IPS DF 6.9 (cell line): ENCODE measurements at regions not wholly inside any gene's neighbourhood (a gene's known extent, or its start where the extent isn't known, plus 50 kb on each side); places are given as distances from the start of the nearest gene placed in this dataset.
A peak's percentile ranks its signal among the peaks of the same experiment; 100 is the strongest.
"Not testable (repeated sequence)": the region's sequence is repeated elsewhere in the genome, so short reads cannot be mapped to it uniquely, and the experiment has no call there.

Experiments used
- DNase-seq: peaks from one replicate; pipeline ENCODE4 v3.0.0-alpha.2; 2013; ENCODE audit warnings: low read depth, low spot score
- H3K27ac ChIP-seq: one replicate; pipeline ENCODE4 v1.5.1; 2013; ENCODE audit warnings: low read length, control low read depth
- H3K27me3 ChIP-seq: 2 replicates; pipeline ENCODE4 v1.6.1; 2013; ENCODE audit warnings: mild to moderate bottlenecking, low read length; ENCODE audit not compliant: control insufficient read depth, insufficient read depth
- H3K36me3 ChIP-seq: 2 replicates; pipeline ENCODE4 v1.6.1; 2013; ENCODE audit warnings: low read length; ENCODE audit not compliant: control insufficient read depth, insufficient read depth
- H3K4me1 ChIP-seq: 2 replicates; pipeline ENCODE4 v1.6.1; 2013; ENCODE audit warnings: low read length; ENCODE audit not compliant: control insufficient read depth, insufficient read depth
- H3K4me3 ChIP-seq: 2 replicates; pipeline ENCODE4 v1.5.1; 2013; ENCODE audit warnings: mild to moderate bottlenecking, low read length
- H3K9me3 ChIP-seq: 2 replicates; pipeline ENCODE4 v1.6.1; 2013; ENCODE audit warnings: low read length, inconsistent platforms; ENCODE audit not compliant: control insufficient read depth, insufficient read depth
- WGBS: extraction: QIAGEN DNeasy Blood & Tissue Kit; methylation state at CpG from one replicate; pipeline ENCODE4 v1.1.7; 2013; ENCODE audit warnings: mixed read lengths, missing lambda C conversion rate; ENCODE audit not compliant: insufficient read length, insufficient coverage; 5-methylcytosine and 5-hydroxymethylcytosine counted together

DNA sequence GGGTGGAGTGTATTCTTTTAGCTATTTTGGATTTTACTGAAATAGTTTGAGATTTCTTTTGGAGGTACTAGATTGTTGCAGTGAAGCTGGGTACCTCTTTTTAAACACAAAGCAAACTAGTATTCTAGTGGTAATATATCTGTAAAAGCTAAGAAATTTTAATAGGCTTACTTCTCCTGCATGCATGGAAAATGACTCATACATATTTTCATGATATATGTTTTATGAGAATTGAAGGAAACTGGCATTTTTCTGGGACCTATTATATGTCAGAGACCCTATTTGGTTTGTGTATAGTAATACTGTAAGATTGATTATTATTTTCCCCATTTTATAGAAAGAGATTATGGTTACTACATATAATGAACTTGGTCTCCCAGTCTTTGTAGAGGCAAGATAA, 851.0 kb downstream of the DIPK2A start:
- Histone ChIP-seq H3K4me3 (no peak overlapping the region), H3K27ac (no peak overlapping the region), H3K27me3 (no peaks in the 10 kb centered on the region), H3K9me3 (no peaks in the 10 kb centered on the region), H3K4me1 (no peaks in the 10 kb centered on the region), H3K36me3 (no peaks in the 10 kb centered on the region)
- DNase-seq = no peak

DNA sequence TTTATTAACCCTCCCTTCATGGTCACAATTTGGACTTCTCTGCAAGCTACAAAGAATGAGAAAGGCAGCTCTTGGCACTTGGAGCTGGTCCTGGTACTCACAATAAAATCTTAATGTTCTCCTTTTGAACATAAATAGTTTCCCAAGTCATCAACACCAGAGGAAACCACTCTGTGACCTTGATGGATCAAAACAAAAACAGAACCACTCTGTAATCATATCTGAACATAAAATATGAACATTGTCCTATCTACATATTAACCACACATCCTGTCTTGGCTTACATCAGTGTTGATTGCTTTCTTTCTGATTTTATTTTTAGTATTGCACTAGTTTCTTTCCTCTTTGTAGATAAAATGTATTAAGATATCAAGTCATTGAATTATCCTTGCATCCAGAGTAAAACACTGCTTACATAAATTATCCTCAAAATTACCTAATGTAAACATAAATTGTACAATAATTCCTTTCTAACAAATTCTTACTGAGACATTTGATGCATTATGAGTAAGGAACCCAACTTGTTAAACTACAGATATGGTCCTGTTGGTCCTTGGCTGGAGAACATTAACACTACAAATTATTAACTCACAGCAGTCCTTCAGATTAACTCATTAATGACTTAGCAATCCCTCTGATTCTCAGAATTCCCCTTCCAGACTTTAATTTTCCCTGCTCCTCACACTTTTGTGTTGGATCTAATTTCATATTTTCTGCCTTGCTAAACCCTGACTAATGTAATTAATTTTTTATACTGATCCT, 860.5 kb downstream of the DIPK2A start:
- H3K9me3 ChIP-seq = no peaks in the 10 kb centered on the region
- no peak for DNase-seq

DNA sequence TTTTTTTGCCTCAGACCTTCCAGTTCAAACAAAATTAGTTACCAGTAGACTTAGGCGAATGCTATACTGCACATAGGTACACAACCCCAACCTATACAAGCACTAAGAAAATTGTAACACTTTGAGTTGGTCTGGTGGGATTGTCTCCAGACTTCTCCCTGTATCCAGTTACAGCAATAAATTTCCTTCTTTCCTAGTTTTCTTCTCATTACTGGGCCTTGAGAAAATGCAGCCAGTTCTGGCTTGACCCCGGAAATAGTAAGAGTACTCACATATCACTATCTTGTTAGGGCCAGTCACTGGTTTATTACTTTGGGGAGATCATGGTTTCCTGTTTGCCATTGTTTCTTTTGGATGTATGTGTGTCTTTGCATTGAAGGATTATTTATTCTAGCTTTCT, 868.4 kb downstream of the DIPK2A start:
- Histone ChIP-seq H3K4me3 (no peak overlapping the region), H3K4me1 (no peaks in the 10 kb centered on the region), H3K36me3 (no peaks in the 10 kb centered on the region), H3K27ac (no peak overlapping the region), H3K27me3 (no peaks in the 10 kb centered on the region), H3K9me3 (no peaks in the 10 kb centered on the region)
- WGBS = no CpG with 5 or more reads among the region's 2 CpGs
- DNase-seq = no peak

More for the DNA sequence above, 860.5 kb downstream of the DIPK2A start:
- no peaks in the 10 kb centered on the region for H3K36me3 ChIP-seq
- no peaks in the 10 kb centered on the region for H3K4me1 ChIP-seq
- no peaks in the 10 kb centered on the region for H3K27me3 ChIP-seq
- H3K27ac ChIP-seq = no peak overlapping the region
- H3K4me3 ChIP-seq = no peak overlapping the region

DNA sequence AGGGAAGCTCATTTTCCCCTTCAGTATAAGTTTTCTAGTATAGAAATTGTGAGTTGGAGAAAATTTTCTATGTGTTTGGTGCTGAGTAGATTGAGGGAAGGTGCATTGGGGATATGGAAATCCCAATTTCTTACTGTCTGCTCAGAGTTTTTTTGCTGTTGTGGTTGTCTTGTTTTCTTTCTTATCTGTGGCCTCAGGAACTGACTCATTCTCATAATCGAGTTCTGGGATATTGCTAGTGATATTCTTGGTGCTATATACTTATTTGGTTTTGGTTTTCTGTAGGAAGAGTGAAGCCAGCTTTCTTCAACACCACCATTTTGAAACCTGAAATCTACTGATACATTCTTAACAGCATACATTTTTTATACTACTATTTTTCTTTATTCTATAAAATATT, 869.2 kb downstream of the DIPK2A start:
- WGBS = no CpG with 5 or more reads among the region's 1 CpG
- Histone ChIP-seq H3K4me3 (no peak overlapping the region), H3K36me3 (no peaks in the 10 kb centered on the region), H3K27me3 (no peaks in the 10 kb centered on the region), H3K9me3 (no peaks in the 10 kb centered on the region), H3K27ac (no peak overlapping the region), H3K4me1 (no peaks in the 10 kb centered on the region)
- DNase-seq = no peak

DNA sequence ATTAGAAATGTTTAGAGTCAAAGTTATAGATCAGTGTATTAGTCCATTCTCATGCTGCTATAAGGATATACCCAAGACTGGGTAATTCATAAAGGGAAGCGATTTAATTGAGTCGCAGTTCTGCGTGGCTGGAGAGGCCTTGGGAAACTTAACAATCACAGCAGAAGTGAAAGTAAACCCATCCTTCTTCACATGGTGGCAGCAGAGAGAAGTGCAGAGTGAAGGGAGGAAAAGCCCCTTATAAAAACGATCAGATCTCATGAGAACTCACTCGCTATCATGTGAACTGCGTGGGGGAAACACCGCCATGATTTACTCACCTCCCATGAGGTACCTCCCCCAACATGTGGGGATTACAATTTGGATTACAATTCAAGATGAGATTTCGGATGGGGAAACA, 871.5 kb downstream of the DIPK2A start:
- Histone ChIP-seq H3K4me1 (no peaks in the 10 kb centered on the region), H3K27me3 (no peaks in the 10 kb centered on the region), H3K4me3 (no peak overlapping the region), H3K36me3 (no peaks in the 10 kb centered on the region), H3K27ac (no peak overlapping the region), H3K9me3 (no peaks in the 10 kb centered on the region)
- no CpG with 5 or more reads among the region's 8 CpGs for WGBS
- no peak for DNase-seq

DNA sequence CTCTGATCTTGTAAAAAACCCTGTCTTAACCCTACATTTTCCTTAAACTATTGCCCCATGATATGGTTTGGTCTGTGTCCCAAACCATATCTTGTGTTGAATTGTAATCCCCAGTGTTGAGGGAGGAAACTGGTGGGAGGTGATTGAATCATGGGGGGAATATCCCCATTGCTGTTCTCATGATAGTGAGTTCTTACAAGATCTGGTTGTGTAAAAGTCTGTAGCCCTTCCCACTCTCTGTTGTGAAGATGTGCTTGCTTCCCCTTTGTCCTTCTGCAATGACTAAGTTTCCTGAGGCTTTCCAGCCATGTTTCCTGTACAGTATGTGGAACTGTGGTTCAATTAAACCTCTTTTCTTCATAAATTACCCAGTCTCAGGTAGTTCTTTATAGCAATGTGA, 881.4 kb downstream of the DIPK2A start:
- no peaks in the 10 kb centered on the region for H3K4me1 ChIP-seq
- no peaks in the 10 kb centered on the region for H3K9me3 ChIP-seq
- no peak overlapping the region for H3K4me3 ChIP-seq
- no peak overlapping the region for H3K27ac ChIP-seq
- no peak for DNase-seq
- no peaks in the 10 kb centered on the region for H3K36me3 ChIP-seq
- no peaks in the 10 kb centered on the region for H3K27me3 ChIP-seq

DNA sequence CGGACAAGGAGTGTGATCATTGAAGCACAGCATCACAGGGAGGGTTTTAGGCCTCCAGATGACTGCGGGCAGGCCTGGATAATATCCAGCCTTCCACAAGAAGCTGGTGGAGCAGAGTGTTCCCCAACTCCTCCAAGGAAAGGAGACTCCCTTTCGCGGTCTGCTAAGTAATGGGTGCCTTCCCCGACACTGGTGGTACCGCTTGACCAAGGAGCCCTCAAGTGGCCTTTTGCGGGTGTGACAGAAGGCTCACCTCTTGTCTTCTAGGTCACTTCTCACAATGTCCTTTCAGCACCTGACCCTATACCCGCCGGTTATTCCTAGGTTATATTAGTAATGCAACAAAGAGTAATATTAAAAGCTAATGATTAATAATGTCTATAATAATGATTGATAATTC, 882.4 kb downstream of the DIPK2A start:
- not testable (repeated sequence) for H3K4me3 ChIP-seq, H3K36me3 ChIP-seq, DNase-seq, H3K4me1 ChIP-seq, H3K9me3 ChIP-seq, H3K27me3 ChIP-seq, H3K27ac ChIP-seq
- no CpG with 5 or more reads among the region's 9 CpGs for WGBS

DNA sequence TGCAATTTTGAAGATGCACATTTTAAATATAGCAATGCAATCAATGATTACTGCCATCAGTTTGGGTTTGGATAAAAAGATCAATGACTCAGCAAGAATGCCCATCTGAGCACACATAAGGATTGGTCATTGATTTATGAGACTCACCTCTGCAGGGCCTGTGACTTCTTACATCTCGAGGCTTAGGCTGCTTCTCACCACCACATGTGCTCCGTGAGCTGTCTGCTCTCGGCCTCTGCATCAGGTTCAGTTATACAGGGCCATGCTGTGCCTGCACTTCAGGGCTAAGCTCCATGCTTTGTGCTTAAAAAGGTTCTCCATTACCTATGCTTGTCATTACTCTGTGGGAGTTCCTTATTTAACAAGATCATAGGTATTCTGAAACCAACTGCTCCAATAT, 887.5 kb downstream of the DIPK2A start:
- Histone ChIP-seq H3K4me3 (no peak overlapping the region), H3K27ac (no peak overlapping the region), H3K9me3 (no peaks in the 10 kb centered on the region), H3K27me3 (no peaks in the 10 kb centered on the region), H3K36me3 (no peaks in the 10 kb centered on the region), H3K4me1 (peaks cover 2% of the 10 kb centered on the region; the same call in 1 of the 2 replicates)
- no CpG with 5 or more reads among the region's 3 CpGs for WGBS
- DNase-seq = peak; percentile 9

DNA sequence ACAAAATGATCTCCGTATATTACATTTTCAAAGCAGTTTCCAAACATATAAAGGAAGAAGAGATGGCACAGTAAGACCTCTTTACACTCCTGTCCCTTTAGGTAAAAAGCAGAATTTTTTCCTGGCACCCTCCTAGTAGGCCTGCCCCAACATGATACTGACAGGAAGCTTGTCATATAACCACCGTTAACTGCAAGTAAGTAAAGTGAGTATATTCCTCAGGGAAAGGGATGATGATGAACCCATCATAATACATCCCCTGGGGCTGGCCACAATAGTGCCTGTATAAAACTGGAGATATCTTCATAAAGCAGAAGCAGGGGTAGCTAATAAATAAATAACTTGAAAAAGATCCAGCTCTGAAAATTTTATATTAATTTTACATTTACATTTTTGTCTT, 893.0 kb downstream of the DIPK2A start:
- DNase-seq = no peak
- no peak overlapping the region for H3K27ac ChIP-seq
- 0 out of 2 replicates have a peak, but pooled peaks cover 1% of the 10 kb centered on the region for H3K4me1 ChIP-seq
- no peaks in the 10 kb centered on the region for H3K9me3 ChIP-seq
- H3K4me3 ChIP-seq = no peak overlapping the region
- H3K27me3 ChIP-seq = no peaks in the 10 kb centered on the region
- WGBS = no CpG with 5 or more reads among the region's 2 CpGs
- H3K36me3 ChIP-seq = no peaks in the 10 kb centered on the region

DNA sequence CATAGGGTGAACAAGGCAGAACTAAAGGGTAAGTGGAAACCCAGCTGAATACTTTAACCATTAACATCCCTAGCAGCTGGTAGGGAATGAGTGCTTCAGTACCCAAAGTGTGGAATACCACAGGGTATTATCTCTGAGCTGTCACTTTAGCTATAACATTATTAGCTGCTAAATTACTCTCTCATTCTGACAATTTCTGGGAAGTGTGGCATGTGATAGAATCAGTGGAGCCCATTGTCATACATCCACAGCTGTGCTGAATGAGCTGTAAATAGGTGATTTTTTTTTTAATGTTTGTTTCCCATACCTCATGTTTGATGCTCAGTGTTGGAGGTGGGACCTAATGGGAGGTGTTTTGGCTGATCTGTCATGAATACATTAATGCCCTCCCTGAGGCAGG, 894.3 kb downstream of the DIPK2A start:
- Histone ChIP-seq H3K27ac (no peak overlapping the region), H3K4me1 (0 out of 2 replicates have a peak, but pooled peaks cover 1% of the 10 kb centered on the region), H3K4me3 (no peak overlapping the region), H3K9me3 (no peaks in the 10 kb centered on the region), H3K36me3 (no peaks in the 10 kb centered on the region), H3K27me3 (no peaks in the 10 kb centered on the region)
- DNase-seq = no peak

DNA sequence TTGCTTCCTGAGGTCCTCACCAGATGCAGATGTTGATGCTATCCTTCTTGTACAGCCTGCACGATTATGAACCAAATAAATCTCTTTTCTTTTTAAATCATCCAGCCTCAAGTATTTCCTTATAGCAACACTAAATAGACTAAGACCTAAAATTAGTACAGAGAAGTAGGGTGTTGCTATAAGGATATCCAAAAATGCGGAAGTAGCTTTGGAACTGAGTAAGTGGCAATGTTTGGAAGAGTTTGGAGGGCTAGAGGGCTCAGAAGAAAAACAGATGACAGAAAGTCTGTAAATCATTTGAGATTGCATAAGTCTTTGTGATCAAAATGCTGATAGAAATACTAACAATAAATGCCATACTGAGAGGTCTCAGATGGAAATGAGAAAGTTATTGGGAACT, 894.9 kb downstream of the DIPK2A start:
- Histone ChIP-seq H3K36me3 (no peaks in the 10 kb centered on the region), H3K4me3 (no peak overlapping the region), H3K27me3 (no peaks in the 10 kb centered on the region), H3K4me1 (0 out of 2 replicates have a peak, but pooled peaks cover 1% of the 10 kb centered on the region), H3K9me3 (no peaks in the 10 kb centered on the region), H3K27ac (no peak overlapping the region)
- no peak for DNase-seq
- no CpG with 5 or more reads among the region's 2 CpGs for WGBS
